Lower lobe of right lung (tissue), 2 donors: ENCODE measurements at regions not wholly inside any gene's neighbourhood (a gene's known extent, or its start where the extent isn't known, plus 50 kb on each side); places are given as distances from the start of the nearest gene placed in this dataset.

ENCODE experiments used
- ATAC-seq, 2 donors: fragments of 200-7000 bp; cut with Tn5 transposase; one replicate each; pipeline ENCODE4 v1.9.1; 2020 to 2022; ENCODE audit warnings: mild to moderate bottlenecking in 2 of 2, moderate library complexity in 2 of 2
- DNase-seq: peaks from one replicate; pipeline ENCODE4 v3.0.0-alpha.2; 2020
- H3K27ac ChIP-seq: fragments of 200-600 bp; one replicate; pipeline ENCODE4 v1.8.0; 2022
- H3K27me3 ChIP-seq: fragments of 200-600 bp; one replicate; pipeline ENCODE4 v1.8.0; 2022; ENCODE audit warnings: low read depth
- H3K36me3 ChIP-seq: fragments of 200-600 bp; one replicate; pipeline ENCODE4 v1.8.0; 2022; ENCODE audit warnings: mild to moderate bottlenecking
- H3K4me1 ChIP-seq: fragments of 200-600 bp; one replicate; pipeline ENCODE4 v1.8.0; 2022
- H3K4me3 ChIP-seq: fragments of 200-600 bp; one replicate; pipeline ENCODE4 v1.8.0; 2022; ENCODE audit warnings: mild to moderate bottlenecking
- H3K9me3 ChIP-seq: fragments of 200-600 bp; one replicate; pipeline ENCODE4 v1.8.0; 2022
- CTCF ChIP-seq: fragments of 200-600 bp; IDR thresholded peaks from one replicate; pipeline ENCODE4 v1.8.0; 2022; ENCODE audit warnings: antibody characterized with exemption, mild to moderate bottlenecking
- intact Hi-C: fragments of 100-400 bp; cut with DNase I; formaldehyde crosslinking; loops from one replicate; pipeline ENCODE4 v1.11.0; 2022
- donor health status: DM: no; HTN: yes; CAD: no; lungs with severe emphysema.

DNA sequence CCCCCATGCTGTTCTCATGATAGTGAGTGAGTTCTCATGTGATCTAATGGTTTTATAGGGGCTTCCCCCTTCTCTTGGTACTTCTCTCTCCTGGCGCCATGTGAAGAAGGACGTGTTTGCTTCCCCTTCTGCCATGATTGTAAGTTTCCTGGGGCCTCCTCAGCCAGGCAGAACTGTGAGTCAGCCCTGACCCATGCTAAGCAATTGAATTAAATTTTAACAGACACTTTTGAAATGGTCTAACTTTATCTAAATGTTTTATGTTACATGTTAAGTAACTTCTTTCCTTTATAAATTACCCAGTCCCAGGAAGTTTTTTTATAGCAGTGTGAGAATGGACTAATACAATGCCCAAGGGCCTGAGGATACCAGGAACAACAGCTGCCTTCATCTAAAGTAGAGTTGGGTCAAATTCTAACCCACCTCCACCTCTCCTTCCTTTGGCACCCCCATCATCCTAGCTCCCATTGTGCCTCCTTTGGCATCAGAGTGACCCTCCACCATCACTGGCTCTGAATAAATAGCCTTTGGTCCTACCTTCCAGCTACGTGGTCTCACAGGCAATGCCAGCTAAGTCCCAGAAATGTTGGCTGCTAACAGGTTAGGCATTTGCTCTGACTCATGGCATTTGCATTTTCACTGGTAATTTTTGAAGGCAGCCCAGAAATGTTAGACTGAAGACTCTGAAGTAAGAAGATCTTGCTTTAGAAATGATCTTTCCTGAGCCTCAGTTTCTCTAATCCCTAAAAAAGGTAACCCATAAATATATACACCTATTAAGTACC lies 182.1 kb downstream of the MOSPD2 start:
- Histone ChIP-seq H3K9me3 (no peaks in the 10 kb centered on the region), H3K4me1 (no peaks in the 10 kb centered on the region), H3K27me3 (no peaks in the 10 kb centered on the region), H3K27ac (no peak overlapping the region), H3K4me3 (no peak overlapping the region), H3K36me3 (no peaks in the 10 kb centered on the region)
- DNase-seq (no peak), ATAC-seq (no peak)
- intact Hi-C loops, result no loop called here
- no peak for TF ChIP-seq CTCF

- TF ChIP-seq CTCF, result no peak
- H3K9me3 ChIP-seq, result no peaks in the 10 kb centered on the region
- no peaks in the 10 kb centered on the region for H3K36me3 ChIP-seq
- no peak for DNase-seq
- H3K4me3 ChIP-seq, result no peak overlapping the region
- ATAC-seq, result no peak
- H3K27ac ChIP-seq, result no peak overlapping the region
- H3K27me3 ChIP-seq, result no peaks in the 10 kb centered on the region
- no peaks in the 10 kb centered on the region for H3K4me1 ChIP-seq
- intact Hi-C loops, result no loop called here
These were observed 177.2 kb downstream of the MOSPD2 start for GRCh38 chrX:15050395-15050794.

GRCh38 chrX:15043538-15043937 lies 170.3 kb downstream of the MOSPD2 start:
- intact Hi-C loops, result no loop called here
- TF ChIP-seq CTCF, result no peak

DNA sequence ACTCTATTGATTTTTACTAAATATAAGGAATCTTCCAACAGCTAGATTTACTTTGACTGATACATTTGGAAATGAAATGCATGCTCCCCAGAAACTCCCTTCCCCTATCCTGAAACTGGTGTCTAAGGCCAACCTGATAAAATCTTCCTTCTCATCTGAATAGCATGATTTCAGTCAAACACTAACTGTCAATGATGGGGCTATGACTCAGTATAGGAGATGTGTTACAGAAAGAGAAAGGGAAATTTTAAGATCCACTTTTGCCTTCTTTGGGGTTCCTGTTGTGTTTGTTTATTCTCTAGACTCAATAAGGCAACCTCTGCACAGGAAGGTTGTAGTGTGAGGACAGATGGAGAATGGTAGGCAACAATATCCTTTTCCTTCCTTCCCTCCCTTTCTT lies 160.7 kb downstream of the MOSPD2 start:
- no peak for TF ChIP-seq CTCF
- Histone ChIP-seq H3K27me3 (no peaks in the 10 kb centered on the region), H3K9me3 (no peaks in the 10 kb centered on the region), H3K4me1 (no peaks in the 10 kb centered on the region), H3K36me3 (no peaks in the 10 kb centered on the region), H3K4me3 (no peak overlapping the region), H3K27ac (no peak overlapping the region)
- intact Hi-C loops, result no loop called here
- DNase-seq (no peak), ATAC-seq (no peak)

More at GRCh38 chrX:15043538-15043937, 170.3 kb downstream of the MOSPD2 start:
- no peaks in the 10 kb centered on the region for H3K36me3 ChIP-seq
- no peaks in the 10 kb centered on the region for H3K9me3 ChIP-seq
- ATAC-seq, result no peak
- H3K27ac ChIP-seq, result no peak overlapping the region
- no peak for DNase-seq
- H3K27me3 ChIP-seq, result no peaks in the 10 kb centered on the region
- H3K4me1 ChIP-seq, result no peaks in the 10 kb centered on the region
- H3K4me3 ChIP-seq, result no peak overlapping the region

- intact Hi-C loops, result no loop called here
- Histone ChIP-seq H3K36me3 (no peaks in the 10 kb centered on the region), H3K27ac (no peak overlapping the region), H3K27me3 (no peaks in the 10 kb centered on the region), H3K9me3 (no peaks in the 10 kb centered on the region), H3K4me1 (no peaks in the 10 kb centered on the region), H3K4me3 (no peak overlapping the region)
- no peak for TF ChIP-seq CTCF
- DNase-seq (no peak), ATAC-seq (no peak)
These were observed 144.3 kb downstream of the MOSPD2 start for GRCh38 chrX:15017491-15017890.
